Nephron progenitor cell (in vitro differentiated cells): ENCODE measurements at regions not wholly inside any gene's neighbourhood (a gene's known extent, or its start where the extent isn't known, plus 50 kb on each side); places are given as distances from the start of the nearest gene placed in this dataset.

Experiments
- DNase-seq: peaks from one replicate; pipeline ENCODE4 v3.0.0; 2021
- H3K27ac Mint-ChIP-seq: 2 replicates; pipeline ENCODE4 v1.8.0; 2021; ENCODE audit warnings: mild to moderate bottlenecking, moderate library complexity, mixed read lengths
- H3K27me3 Mint-ChIP-seq: 2 replicates; pipeline ENCODE4 v1.8.0; 2021; ENCODE audit warnings: mild to moderate bottlenecking, low read depth, mixed read lengths; ENCODE audit not compliant: poor library complexity
- H3K36me3 Mint-ChIP-seq: 2 replicates; pipeline ENCODE4 v1.8.0; 2021; ENCODE audit warnings: low read depth, mixed read lengths
- H3K4me1 Mint-ChIP-seq: 2 replicates; pipeline ENCODE4 v1.8.0; 2021; ENCODE audit warnings: mixed read lengths
- H3K4me3 Mint-ChIP-seq: 2 replicates; pipeline ENCODE4 v1.8.0; 2021; ENCODE audit warnings: mild to moderate bottlenecking, moderate library complexity, mixed read lengths
- H3K9me3 Mint-ChIP-seq: 2 replicates; pipeline ENCODE4 v1.8.0; 2021; ENCODE audit warnings: mild to moderate bottlenecking, moderate library complexity, mixed read lengths
- CTCF ChIP-seq: fragments of 200-600 bp; sonication (generic); IDR thresholded peaks from 2 replicates; pipeline ENCODE4 v1.5.0; 2021; ENCODE audit warnings: antibody characterized with exemption

- Mint-ChIP-seq H3K36me3 (no peaks in the 10 kb centered on the region), H3K27ac (no peak overlapping the region), H3K4me3 (no peak overlapping the region), H3K9me3 (no peaks in the 10 kb centered on the region), H3K4me1 (no peaks in the 10 kb centered on the region), H3K27me3 (peaks cover 4% of the 10 kb centered on the region)
- TF ChIP-seq CTCF, result no peak
- no peak for DNase-seq
Measured at GRCh38 chr3:132241776-132242514, 75.3 kb upstream of the ACP3 start.

GRCh38 chr3:132242790-132243189 lies 74.4 kb upstream of the ACP3 start:
- Mint-ChIP-seq H3K27ac (no peak overlapping the region), H3K4me1 (peaks cover 4% of the 10 kb centered on the region), H3K36me3 (no peaks in the 10 kb centered on the region), H3K27me3 (peaks cover 4% of the 10 kb centered on the region), H3K9me3 (no peaks in the 10 kb centered on the region), H3K4me3 (no peak overlapping the region)
- DNase-seq, result no peak
- no peak for TF ChIP-seq CTCF

GRCh38 chr3:132245552-132246142 lies 71.6 kb upstream of the ACP3 start:
- Mint-ChIP-seq H3K27me3 (peaks cover 4% of the 10 kb centered on the region), H3K4me3 (no peak overlapping the region), H3K36me3 (no peaks in the 10 kb centered on the region), H3K9me3 (no peaks in the 10 kb centered on the region), H3K27ac (no peak overlapping the region), H3K4me1 (peaks cover 4% of the 10 kb centered on the region)
- TF ChIP-seq CTCF, result no peak
- DNase-seq, result no peak

GRCh38 chr3:132246212-132246611 lies 71.0 kb upstream of the ACP3 start:
- TF ChIP-seq CTCF, result no peak
- Mint-ChIP-seq H3K9me3 (no peaks in the 10 kb centered on the region), H3K27me3 (peaks cover 4% of the 10 kb centered on the region), H3K27ac (no peak overlapping the region), H3K4me3 (no peak overlapping the region), H3K36me3 (no peaks in the 10 kb centered on the region), H3K4me1 (peaks cover 4% of the 10 kb centered on the region)
- DNase-seq, result no peak

- Mint-ChIP-seq H3K4me3 (no peak overlapping the region), H3K36me3 (no peaks in the 10 kb centered on the region), H3K9me3 (no peaks in the 10 kb centered on the region), H3K27me3 (peaks cover 4% of the 10 kb centered on the region), H3K4me1 (peaks cover 4% of the 10 kb centered on the region), H3K27ac (no peak overlapping the region)
- no peak for TF ChIP-seq CTCF
- DNase-seq, result no peak
Measured at GRCh38 chr3:132247211-132247610, 70.0 kb upstream of the ACP3 start.

GRCh38 chr3:132248490-132248889 lies 68.7 kb upstream of the ACP3 start:
- Mint-ChIP-seq H3K4me1 (peaks cover 4% of the 10 kb centered on the region), H3K36me3 (no peaks in the 10 kb centered on the region), H3K4me3 (no peak overlapping the region), H3K9me3 (no peaks in the 10 kb centered on the region), H3K27me3 (peaks cover 4% of the 10 kb centered on the region), H3K27ac (no peak overlapping the region)
- TF ChIP-seq CTCF, result no peak
- no peak for DNase-seq
